Bronchial epithelial cell (primary cell): ENCODE measurements at regions not wholly inside any gene's neighbourhood (a gene's known extent, or its start where the extent isn't known, plus 50 kb on each side); places are given as distances from the start of the nearest gene placed in this dataset.

Experiments
- DNase-seq: peaks from one replicate; pipeline ENCODE4 v3.0.0-alpha.2; 2010; ENCODE audit warnings: low read depth
- FAIRE-seq: peaks from 2 replicates; lab custom pipeline; 2011; peaks lifted over from hg19 to GRCh38; lab: Jason Lieb, UNC
- H3K27me3 ChIP-seq: 2 replicates; pipeline ENCODE4 v1.5.1; 2011; ENCODE audit warnings: low read length; ENCODE audit not compliant: control insufficient read depth, insufficient read depth
- H3K36me3 ChIP-seq: 2 replicates; pipeline ENCODE4 v1.5.1; 2011; ENCODE audit warnings: low read length; ENCODE audit not compliant: control insufficient read depth, insufficient read depth
- H3K4me3 ChIP-seq: 2 replicates; pipeline ENCODE4 v1.5.1; 2011; ENCODE audit warnings: mild to moderate bottlenecking, low read depth, low read length, control low read depth
- TF ChIP-seq, protein P1 (sequence below): IDR thresholded peaks from 2 replicates; pipeline ENCODE4 v1.5.1; 2011; ENCODE audit warnings: mild to moderate bottlenecking, moderate library complexity, low read length, control low read depth, inconsistent platforms; ENCODE audit not compliant: insufficient read depth, severe bottlenecking

DNA sequence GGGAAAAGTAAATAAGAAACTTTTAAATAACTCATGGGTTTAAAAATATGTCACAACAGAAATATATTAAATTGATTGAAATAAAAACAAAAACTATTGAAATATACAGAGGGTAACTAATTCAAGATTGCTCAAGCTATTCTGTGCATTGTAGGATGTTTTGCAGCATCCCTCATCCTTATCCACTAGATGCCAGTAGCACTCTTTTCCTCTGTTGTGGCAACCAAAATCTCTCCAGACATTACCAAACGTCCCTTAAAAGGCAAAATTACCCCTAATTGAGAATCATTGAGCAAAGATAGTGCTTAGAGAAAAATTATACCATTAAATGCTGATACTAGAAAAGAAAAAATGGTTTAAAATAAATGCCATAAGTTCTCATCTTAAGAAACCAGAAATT lies 682.6 kb downstream of the RWDD3 start:
- Histone ChIP-seq H3K4me3 (no peak overlapping the region), H3K36me3 (no peaks in the 10 kb centered on the region), H3K27me3 (no peaks in the 10 kb centered on the region)
- DNase-seq (peak; percentile 2), FAIRE-seq (no peak)
- TF ChIP-seq, protein P1, sequence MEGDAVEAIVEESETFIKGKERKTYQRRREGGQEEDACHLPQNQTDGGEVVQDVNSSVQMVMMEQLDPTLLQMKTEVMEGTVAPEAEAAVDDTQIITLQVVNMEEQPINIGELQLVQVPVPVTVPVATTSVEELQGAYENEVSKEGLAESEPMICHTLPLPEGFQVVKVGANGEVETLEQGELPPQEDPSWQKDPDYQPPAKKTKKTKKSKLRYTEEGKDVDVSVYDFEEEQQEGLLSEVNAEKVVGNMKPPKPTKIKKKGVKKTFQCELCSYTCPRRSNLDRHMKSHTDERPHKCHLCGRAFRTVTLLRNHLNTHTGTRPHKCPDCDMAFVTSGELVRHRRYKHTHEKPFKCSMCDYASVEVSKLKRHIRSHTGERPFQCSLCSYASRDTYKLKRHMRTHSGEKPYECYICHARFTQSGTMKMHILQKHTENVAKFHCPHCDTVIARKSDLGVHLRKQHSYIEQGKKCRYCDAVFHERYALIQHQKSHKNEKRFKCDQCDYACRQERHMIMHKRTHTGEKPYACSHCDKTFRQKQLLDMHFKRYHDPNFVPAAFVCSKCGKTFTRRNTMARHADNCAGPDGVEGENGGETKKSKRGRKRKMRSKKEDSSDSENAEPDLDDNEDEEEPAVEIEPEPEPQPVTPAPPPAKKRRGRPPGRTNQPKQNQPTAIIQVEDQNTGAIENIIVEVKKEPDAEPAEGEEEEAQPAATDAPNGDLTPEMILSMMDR = peak; percentile 5

DNA sequence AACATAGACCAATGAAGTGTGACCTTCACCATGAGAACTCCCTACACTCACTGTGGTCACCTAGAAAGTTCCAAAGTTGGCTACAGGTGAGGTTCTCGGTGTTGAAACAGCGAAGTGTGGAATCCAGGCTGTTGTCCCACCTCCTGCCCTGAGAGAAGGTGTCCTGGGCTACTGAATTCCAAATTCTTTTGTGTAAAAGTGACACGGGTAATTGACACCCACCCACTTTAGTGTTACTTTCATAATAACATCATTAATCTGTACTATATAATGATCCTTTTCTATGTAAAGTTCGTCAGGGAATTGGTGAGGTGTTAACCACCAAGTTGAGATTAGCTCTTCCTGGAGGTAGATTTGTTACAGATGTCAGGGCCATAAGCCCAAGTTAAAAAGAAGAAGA lies 690.7 kb downstream of the RWDD3 start:
- Histone ChIP-seq H3K27me3 (no peaks in the 10 kb centered on the region), H3K4me3 (no peak overlapping the region)
- no peak for FAIRE-seq

DNA sequence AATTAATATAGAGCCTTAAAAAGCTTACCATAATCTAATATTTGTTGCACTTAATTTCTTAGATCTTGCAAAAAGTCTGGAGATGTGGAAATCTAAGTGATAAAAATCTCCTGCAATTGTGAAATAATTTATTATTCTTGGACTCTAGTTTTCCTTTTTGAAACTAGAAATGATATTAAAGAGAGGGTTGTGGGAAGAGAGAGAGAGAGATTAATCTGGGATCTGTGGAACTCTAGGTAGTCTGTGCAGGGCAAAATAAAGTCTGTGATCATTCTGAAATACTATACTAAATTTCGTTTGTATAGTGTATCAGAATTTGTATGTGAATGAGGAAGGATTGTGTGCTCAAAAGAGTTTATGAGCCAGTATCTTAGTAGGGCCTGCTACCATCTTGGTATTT lies 692.3 kb downstream of the RWDD3 start:
- Histone ChIP-seq H3K4me3 (no peak overlapping the region), H3K27me3 (no peaks in the 10 kb centered on the region), H3K36me3 (no peaks in the 10 kb centered on the region)
- FAIRE-seq (no peak), DNase-seq (no peak)
- TF ChIP-seq, protein P1 = no peak

More for the DNA sequence above, 690.7 kb downstream of the RWDD3 start:
- no peaks in the 10 kb centered on the region for H3K36me3 ChIP-seq
- no peak for DNase-seq
- TF ChIP-seq, protein P1 = no peak

DNA sequence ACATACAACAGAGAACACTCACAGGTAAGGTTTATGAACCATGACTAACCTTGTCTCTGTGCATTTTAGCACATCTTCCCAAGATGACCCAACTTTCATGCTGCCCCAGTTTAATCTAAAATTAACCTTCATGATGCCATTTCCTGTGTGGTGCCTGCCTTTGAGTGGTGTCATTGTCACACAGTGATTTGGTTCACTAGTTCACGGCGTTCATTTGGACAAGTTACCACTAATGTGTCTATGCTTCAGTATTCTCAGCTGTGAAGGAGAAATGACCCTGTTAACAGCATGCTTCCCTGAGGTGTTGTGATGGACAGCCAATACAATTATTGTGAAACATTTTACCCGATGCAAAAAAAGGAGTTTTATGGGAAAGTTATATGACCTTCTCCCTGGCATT lies 693.1 kb downstream of the RWDD3 start:
- no peak for FAIRE-seq
- H3K4me3 ChIP-seq = no peak overlapping the region
- TF ChIP-seq, protein P1 = no peak
- DNase-seq = no peak
- H3K27me3 ChIP-seq = no peaks in the 10 kb centered on the region
- H3K36me3 ChIP-seq = no peaks in the 10 kb centered on the region

DNA sequence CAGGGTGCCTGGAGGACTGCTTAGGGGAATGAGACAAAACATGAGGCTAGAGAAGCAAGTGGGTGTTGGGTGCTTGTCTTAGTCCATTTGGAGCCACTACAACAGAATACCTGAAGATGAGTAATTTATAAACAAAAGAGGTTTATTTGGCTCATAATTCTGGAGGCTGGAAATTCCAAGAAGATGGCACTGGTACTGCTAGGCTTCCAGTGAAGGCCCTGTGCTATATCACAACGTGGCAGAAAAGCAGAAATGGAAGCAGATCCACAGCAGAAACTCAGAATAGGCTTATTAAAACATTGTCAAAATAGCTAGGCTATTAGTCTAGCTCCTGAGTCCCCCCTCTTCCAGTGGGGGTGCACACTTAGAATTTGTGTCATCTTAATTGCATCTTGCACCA lies 701.7 kb downstream of the RWDD3 start:
- TF ChIP-seq, protein P1 = no peak
- no peak for DNase-seq
- Histone ChIP-seq H3K4me3 (no peak overlapping the region), H3K36me3 (no peaks in the 10 kb centered on the region), H3K27me3 (no peaks in the 10 kb centered on the region)
- no peak for FAIRE-seq

DNA sequence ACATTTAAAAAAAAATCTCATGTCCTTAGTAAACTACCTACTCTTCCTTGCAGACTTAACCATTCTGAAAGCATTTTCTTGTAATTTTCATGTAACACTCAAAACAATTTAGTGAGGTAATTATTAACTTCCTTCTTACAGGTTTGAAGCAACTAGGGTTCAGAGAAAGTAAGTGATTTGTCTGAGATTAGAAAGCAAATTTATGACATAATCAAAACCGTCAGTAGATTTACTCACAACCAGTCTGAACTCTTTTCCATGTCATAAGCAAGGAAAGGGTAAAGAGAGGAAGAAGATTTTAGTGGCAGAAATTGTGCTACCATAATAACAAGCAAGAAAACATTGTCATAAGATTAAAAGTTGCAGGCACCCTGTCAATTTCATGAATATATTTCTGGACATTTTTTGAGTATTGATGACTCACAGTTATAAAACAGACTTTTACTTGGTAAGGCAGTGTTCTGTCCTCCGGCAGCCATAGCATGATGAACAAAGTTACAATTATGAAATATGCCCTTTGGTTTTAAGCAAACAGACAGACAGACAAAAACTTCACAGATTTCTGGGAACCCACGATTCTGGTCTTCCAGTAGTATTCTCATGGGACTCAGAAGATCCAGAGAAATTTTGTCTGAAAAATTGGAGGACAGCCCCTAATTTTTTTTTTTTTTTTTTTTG lies 707.2 kb downstream of the RWDD3 start:
- TF ChIP-seq, protein P1 = no peak
- Histone ChIP-seq H3K4me3 (no peak overlapping the region), H3K36me3 (no peaks in the 10 kb centered on the region), H3K27me3 (no peaks in the 10 kb centered on the region)
- FAIRE-seq = no peak
- no peak for DNase-seq
